HT-29 (cell line): ENCODE measurements at regions not wholly inside any gene's neighbourhood (a gene's known extent, or its start where the extent isn't known, plus 50 kb on each side); places are given as distances from the start of the nearest gene placed in this dataset.
A peak's percentile ranks its signal among the peaks of the same experiment; 100 is the strongest.

Source experiments
- DNase-seq: peaks from one replicate; pipeline ENCODE4 v3.0.0-alpha.2; 2015; ENCODE audit warnings: low spot score

DNA sequence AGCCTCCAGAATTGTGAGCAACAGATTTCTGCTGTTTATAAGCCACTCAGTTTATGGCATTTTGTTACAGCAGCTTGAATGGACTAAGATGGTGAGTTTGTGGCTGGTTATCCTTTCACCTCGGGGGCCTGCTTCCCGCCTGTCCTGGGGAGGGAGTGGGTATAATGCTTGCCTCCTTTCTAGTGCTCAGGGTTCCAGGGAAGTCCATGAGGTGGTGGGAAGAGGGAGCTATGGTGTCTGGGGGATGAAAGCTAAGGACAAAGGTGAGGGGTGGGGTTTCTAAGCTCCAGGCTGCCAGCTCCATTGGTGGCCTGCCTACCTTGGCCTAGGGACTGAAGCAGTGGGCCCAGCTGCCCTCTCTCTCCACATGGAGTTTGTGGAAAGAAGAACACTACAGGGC is 50.2 kb upstream of the SDK2 start:
- DNase-seq = no peak

DNA sequence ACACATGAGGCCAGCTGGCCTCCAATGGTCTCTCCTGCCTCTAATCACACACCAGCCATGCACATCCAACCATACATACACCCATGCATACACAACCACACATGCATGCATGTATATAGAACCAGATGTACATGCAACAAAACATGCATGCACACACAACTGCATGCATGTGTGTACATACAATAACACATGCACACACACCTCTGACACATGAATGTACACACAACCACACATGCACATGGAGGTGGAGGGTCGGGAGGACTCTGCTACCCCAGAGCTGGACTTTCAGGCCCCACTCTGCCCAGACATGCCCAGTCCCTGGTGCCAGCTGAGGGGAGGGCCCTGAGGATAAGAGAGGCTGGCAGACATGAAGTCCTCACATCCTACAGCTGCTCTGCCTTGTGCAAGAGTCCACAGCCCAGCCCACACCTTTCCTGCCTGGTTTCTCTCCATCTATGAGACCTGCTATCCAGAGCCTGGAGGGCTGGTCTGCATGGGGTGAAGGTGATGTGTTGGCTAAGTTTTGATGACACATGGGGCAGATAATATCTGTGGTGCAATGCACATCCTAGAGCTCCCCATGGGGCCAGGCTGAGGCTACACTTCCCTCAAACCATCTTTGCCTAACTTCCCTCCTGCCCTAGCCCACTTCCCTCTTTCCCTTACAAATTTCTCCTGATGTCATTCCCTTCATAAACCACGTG is 50.9 kb upstream of the SDK2 start:
- DNase-seq = no peak

DNA sequence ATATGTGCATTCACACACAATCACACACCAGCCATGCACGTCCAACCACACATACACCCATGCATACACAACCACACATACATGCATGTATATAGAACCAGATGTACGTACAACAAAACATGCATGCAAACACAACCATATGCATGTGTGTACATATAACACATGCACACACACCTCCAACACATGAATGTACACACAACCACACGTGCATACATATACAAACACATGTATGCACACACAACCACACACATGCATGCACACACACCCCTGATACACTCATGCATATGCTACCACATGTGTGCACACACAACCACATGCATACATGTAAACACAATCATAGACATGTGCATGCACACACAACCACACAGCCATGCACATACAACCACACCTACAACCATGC is 52.0 kb upstream of the SDK2 start:
- DNase-seq = no peak

DNA sequence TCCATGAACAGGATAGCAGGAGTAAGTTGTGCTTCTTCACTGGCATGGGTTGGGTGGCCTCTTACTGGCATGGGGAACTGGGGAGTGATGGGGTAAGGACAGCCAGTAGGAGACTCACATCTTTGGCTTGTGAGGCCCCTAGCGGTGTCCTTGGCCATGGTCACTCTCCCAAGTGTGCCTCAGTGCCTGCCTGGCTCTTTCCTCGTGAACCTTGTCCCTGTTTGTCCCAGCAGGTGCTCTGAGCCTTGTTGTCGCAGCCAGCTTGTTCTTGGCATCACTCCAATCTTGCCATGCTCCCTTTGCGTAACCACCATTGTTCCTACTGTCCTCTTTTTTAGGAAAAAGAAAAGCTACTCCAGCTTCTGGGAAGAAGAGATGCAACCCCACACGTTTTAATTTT is 53.6 kb upstream of the SDK2 start:
- peak; percentile 47 for DNase-seq

DNA sequence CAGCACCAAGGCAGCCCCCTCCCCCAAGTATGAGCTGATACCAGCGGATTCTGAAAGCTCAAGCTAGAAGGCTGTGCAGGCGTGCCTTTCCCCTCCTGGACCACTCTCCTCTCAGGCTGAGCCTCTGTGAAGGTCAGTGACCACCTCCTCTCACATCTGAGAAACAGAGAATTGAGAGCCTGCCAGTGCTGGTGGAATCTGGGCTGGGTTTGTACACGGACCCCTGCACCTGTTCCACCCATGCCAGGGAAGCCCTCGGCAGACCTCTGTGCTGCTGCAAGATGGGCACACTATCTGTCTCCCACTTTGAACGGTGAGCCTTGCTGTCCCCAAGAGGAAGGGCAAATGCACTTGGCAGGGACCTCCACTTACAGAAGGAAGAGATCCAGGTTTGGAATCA is 54.7 kb upstream of the SDK2 start:
- DNase-seq = no peak

DNA sequence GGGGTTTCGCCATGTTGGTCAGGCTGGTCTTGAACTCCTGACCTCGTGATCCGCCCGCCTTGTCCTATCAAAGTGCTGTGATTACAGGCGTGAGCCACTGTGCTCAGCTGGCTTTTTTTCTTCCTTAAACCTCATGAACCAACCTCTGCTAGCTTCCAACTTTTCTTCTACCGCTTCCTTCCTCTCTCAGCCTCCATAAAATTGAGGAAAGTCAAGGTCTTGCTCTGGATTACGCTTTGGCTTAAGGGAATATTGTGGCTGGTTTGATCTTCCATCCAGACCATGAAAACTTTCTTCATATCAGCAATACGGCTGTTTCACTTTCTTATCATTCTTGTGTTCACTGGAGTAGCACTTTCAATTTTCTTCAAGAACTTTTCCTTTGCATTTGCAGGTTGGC is 57.5 kb upstream of the SDK2 start:
- DNase-seq = no peak

DNA sequence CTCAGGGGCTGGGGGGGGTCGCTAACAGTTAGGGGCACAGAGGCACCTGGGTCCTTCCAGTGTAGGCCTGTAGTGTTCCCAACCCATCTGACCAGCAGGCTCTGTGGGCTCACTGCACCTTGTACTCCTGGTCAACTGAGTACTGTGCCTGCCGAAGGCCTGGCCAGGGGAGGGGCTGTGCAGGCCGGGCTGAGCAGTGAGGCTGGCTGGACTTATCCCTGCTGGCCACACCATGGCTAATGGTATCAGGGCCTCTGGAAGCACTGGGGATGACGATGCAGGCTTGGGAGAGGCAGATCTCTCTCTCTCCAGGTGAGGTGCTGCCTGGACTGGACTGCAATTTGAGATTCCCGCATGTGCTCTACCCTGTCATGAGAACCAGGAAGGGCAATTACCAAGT is 58.9 kb upstream of the SDK2 start:
- no peak for DNase-seq

DNA sequence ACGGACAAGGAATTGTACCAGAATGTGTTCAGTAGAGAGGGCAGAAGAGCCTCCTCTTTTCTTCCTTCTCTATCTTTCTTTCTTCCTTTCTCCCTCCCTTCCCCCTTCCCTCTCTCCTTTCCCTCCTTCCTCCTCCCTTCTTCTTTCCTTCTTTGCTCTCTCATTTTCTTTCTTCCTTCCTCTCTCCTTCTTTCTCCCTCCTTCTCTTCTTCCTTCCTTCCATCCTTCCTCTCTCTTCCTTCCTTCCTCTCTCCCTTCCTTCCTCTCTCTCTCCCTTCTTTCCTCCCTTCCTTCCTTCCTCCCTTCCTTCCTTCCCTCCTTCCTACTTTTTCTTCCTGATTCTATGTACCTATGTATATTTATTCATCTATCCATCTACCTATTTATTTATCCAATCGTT is 59.7 kb upstream of the SDK2 start:
- DNase-seq = no peak

DNA sequence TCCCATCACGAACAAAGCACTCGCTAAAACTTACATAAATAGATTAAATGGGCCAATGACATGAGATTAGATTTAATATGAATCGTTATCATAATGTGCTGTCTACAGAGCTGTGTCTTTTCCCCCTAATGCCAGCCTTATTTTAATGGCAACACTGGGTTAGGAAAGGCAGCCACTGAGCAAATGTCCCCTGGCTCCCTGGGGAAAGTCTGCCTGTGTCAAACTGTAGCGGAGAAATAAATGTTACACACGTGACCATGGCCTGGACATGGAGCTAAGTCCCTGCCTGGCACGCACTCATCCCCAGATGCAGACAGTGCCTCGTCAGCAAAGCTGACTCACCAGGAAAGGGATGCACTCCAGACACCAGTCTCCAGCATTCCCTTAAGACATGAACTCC is 61.3 kb upstream of the SDK2 start:
- no peak for DNase-seq

DNA sequence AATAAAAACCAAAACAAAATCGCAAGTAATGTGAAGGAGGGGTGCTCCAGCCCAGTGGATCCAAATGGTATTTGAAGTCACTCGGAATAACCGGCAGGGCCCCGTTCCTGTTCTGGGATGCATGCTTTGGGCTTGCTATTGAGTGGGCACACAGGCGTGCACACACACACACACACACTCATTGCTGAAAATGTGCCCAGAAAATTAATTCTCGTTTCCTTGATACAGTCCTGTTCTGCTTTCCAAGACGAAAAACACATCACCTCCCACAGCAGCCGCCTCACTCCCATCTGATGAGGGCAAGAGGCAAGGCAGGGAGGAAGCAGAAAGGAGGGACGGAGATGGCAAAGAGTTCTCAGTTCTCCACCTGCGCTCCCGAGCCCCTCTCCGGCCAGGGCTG is 62.2 kb upstream of the SDK2 start:
- DNase-seq = no peak

DNA sequence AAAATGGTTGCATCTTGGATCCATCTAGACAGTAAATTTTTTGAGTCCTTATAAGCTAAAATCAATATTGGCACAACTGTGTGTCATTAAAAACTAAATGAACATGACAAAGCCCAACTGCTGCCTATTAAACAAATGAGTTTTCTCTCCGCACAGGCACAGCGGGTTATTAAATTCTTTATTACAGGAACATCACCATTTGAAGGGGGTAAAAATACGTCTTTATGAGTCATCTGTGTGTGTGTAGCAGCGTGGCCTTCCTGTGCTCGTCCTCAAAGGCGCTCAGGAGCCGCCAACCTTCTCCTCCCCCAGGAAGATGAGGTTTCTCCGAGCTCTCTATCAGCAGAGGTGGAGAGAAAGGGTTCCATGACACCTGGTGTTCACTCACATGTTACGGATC is 62.6 kb upstream of the SDK2 start:
- DNase-seq = no peak

DNA sequence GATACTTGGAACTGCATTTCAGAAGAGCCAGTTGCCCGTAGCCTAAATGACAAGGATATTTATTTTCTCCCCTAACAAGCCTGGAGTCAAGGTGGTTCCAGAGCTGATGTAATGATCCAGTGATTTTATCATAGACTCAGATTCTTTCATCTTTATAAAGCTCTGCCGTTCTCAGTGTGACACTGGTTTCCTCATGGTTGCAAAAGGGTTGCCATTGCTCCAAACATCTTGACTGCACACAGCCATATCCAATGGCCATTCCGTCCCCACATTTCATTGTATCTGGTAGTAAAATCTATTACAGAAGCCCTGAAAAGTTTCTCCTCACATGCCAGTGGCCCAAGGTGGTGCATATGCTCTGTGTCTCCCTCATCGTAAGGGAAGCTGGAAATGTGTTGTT is 63.1 kb upstream of the SDK2 start:
- no peak for DNase-seq

DNA sequence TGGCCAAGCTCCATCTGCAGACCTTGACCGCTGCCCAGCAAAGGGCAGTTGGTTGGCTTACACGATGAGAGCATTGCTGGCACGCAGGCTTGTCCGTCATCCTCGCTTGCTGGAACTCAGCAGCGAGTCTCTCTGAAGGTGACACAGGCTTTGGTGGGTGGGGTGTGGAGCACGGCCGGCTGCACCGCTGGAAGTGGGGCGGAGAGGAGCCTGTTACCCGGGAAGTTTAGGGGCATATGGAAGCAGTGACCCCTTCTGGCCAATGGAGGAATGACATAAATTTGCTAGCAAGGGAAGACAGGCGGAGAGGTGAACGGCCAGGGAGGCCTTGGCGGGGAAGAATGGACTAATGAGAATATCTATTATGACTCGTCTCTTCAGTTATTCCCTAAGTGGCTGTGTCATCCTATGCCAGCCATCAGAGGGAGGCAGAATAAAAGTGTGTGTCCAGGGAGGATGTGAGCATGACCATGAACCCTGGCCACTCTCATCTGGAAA is 65.9 kb upstream of the SDK2 start:
- DNase-seq = peak; percentile 76

DNA sequence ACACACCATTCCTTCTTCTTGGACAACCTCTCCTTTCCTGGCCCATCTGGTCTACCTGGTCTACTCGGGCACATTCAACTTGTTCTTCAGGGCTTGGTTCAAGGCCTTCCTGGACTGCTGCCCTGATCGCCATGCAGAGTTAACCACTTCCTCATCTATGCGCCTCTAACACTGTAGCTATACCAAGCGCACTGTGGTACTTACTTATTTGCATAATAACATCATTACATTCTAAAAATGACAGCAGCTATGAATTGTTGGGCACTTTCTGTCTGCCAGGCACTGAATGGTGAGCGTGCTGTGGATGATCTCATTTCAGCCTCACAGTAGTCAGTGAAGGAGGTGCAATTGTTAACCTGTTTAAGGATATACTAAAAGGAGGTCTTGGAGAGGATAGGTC is 66.9 kb upstream of the SDK2 start:
- DNase-seq = no peak

DNA sequence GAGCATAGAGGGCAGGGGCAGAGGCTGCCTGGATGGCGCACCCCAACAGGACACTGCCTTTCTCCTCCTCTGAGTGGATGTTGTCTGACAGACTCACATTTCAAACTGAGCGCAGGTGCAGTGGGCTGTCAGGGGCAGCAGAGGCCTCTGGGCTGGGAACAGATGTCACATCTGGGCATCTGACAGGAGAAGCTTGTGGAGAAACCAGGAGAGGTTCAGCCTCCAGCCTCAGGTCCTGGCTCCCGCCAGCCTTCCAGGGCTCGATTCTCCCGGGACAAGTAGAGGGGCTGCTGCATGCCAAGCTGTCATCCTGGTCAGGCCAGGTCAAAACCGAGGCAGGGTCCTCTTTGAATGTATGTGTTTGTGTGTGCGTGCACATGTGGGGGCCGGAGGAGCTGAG is 67.7 kb upstream of the SDK2 start:
- no peak for DNase-seq

DNA sequence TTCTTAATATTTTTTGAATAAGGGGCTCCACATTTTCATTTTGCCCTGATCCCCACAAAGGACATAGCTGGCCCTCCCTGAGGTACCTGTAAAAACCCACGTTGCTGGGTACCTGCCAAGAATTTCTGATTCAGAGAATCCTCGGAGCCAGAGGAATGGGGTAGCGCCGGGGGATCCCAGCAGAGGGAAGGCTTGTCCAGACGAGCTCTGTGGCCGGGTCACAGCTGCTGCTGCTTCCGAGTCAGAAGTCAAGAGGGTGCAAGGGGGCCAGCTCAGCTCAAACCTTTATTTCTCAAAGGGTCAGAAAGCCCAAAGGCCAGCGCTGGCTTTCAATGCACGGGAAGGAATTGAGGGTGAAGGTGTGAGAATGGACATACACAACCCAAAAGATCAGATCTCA is 68.9 kb upstream of the SDK2 start:
- DNase-seq = no peak

DNA sequence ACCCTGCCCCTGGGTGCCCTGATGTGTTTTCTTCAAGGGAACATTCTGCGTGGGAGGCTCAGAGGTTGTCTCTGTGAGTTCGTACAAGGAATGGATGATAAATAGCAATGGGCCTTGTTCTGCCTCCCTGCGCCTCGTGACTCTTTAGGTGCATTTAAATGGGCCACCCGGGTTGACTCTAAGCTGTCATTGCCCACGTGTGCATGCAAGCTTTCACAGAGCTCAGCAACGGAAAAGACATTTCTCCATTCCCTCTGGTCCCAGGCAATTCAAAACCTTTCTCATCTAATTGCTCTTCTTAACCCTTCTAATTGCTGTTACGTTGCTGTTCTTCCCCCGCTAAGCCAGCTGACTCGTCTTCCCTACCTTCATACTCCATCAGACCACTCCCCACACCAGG is 71.5 kb upstream of the SDK2 start:
- DNase-seq = no peak

DNA sequence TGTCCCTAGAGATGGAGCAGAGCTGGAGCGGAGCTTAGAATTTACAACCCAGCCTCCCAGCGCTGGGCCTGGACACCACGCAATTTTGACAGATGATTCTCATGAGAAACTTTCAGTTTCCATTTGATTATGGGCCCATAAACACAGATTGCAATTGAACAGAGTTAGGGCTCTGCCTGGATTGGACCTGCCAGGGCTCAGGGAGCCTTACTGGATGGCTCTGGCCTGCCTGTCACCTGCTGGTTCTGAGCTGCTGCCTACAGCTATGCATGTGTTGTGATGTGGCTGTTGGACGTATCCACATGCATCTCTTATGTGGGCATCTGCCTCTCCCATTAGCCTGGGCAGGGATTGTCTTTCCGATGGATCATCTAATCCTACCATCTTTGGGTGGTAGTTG is 73.4 kb upstream of the SDK2 start:
- DNase-seq = no peak

DNA sequence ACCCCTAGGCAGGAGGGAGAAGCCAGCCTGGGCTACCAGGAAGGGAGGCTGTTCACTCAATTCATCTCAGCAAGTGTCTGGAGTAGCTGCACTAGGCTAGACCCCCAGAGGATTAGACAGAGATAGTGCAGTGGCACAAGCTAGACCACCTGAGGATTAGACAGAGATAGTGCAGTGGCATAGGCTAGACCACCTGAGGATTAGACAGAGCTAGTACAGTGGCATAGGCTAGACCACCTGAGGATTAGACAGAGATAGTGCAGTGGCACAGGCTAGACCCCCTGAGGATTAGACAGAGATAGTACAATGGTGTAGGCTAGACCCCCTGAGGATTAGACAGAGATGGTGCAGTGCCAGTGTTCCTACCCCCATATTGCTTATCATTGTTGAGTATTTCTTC is 74.1 kb upstream of the SDK2 start:
- DNase-seq = no peak

DNA sequence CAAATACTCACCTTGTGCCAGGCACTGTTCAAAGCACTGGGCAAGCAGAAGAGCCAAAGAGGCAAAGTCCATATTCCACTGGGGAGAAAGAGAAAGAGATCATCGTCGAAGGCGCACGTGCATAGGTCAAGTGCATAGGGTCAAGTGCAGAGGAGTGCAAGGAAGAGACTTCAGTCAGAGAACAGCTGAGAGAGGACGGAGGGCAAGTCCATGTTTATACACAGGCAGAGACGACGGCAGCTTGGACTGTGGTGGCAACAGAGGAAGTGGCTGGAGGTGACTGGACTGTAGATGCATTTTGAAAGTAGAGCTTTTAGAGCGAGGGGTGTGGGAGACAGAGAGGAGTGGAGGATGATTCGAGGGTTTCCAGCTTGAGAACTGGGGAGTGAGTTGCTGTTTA is 74.7 kb upstream of the SDK2 start:
- DNase-seq = no peak

DNA sequence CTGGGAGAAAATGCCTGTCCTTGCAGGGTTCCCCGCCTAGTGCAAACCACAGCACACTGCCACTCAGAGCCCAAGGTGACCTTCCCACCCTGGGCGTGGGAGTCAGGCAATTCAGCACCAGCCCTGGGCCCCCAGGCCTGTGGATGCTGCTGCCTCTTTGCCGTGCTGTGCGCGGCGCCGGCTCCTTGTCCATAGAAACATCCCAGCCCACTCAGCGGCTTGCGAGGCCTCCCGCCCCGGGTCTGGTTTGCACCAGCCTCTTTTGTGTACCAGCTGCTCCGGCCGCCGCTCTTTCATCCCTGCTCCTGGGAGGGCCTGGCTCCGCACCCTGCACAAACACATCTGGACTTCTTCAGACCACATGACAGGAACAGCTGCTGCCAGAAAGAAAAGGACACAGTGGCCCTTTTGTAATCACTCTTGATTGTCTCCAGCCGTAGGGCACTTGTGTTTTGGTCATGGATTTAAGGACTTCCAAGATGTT is 75.4 kb upstream of the SDK2 start:
- DNase-seq = no peak

DNA sequence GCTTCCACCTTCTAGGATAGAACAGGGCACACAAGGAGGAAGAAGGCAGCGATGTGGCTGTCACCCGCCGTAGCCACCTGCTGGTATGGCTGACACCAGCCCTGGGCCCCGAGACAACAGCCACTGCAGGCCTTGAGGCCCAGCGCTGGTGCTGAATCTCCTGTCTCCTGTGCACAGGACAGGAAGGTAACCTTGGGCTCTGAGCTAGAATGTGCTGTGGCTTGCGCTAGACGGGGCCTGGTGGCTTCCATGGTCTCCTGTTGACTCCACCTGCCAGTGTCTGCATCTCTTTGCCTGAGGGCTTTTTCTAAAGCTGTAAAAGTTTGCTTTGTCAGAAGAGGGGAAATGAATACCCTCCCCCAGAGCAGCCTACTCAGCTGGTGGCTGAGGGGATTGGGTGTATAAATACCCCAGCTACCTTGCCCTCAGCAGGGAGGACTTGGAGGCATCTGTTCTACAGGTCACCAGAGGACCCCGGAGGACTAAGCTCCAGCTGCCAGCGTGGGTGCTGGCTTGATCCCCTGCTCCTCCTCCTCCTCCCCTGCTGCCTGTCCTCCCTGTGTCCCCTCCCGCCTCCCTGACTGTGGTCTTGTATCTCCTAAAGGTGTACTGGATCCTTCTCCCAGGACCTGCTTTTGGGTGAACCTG is 76.1 kb upstream of the SDK2 start:
- DNase-seq = no peak

DNA sequence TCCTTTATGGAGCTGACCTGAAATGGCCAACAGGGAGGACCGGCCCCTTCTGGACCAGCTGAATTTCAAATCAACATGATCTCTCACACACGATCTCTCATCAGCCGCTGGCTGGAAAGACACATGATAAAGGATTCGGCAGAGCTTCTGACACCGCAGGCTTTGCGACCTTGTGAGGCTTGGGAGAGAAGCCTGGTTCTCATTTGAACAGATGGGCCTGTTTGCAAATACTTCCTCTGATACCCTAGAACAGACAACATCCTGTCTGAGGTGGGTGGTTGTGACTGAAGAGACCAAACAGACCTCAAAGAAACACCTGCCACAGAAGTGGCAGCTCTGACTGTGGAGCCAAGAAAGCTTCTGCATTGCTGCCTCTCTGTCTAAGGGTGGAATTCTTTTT is 77.9 kb upstream of the SDK2 start:
- DNase-seq = no peak

DNA sequence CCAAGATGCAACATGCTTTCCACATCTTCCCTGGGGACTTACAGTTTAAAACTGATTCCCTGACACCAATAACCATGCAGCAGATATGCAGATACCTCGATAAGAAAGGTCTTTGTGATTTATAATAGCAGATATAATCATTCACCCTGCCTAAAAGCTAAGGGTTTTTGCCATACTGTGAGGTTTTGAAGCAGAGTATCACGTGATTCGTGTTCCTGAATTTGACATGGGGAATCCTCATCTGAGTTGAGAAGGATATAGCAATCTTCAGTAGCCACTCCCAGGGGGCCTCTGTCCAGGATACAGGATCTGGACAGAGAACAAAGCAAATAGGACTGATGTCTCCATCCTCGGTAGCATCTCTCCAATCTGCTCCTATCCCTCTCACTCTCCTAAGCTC is 79.1 kb upstream of the SDK2 start:
- DNase-seq = no peak
